ENCODE measurements at regions not wholly inside any gene's neighbourhood (a gene's known extent, or its start where the extent isn't known, plus 50 kb on each side); places are given as distances from the start of the nearest gene placed in this dataset.

- no peak overlapping the region for H3K27ac Mint-ChIP-seq
- WGBS (ENCODE audit: insufficient coverage), result no CpG with 5 or more reads among the region's 1 CpG
- TF ChIP-seq, protein P1, sequence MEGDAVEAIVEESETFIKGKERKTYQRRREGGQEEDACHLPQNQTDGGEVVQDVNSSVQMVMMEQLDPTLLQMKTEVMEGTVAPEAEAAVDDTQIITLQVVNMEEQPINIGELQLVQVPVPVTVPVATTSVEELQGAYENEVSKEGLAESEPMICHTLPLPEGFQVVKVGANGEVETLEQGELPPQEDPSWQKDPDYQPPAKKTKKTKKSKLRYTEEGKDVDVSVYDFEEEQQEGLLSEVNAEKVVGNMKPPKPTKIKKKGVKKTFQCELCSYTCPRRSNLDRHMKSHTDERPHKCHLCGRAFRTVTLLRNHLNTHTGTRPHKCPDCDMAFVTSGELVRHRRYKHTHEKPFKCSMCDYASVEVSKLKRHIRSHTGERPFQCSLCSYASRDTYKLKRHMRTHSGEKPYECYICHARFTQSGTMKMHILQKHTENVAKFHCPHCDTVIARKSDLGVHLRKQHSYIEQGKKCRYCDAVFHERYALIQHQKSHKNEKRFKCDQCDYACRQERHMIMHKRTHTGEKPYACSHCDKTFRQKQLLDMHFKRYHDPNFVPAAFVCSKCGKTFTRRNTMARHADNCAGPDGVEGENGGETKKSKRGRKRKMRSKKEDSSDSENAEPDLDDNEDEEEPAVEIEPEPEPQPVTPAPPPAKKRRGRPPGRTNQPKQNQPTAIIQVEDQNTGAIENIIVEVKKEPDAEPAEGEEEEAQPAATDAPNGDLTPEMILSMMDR (IDR thresholded peaks at IDR 0.05), result no peak
Observed at GRCh38 chr17:34090593-34090992, 164.5 kb upstream of the CCL2 start.

DNA sequence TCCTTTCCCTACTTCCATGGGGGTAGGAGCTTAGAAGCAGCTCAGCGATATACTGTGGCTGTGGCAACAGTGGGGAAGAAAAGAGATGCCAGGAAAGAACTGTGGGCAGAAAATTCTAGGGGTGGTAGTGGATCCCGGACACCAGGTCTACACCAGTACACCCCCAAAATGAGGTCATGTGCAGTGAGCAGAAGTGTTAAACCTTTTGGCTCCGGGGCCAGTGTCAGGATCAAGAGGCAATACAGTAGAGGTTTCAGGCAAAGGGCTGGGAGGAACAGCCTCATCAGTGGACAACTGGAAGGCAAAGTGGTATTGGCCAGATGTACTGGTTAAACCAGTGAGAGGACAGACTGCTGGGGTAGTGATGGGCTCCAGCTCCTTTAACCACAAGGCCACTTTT is 163.1 kb upstream of the CCL2 start:
- H3K4me1 Mint-ChIP-seq, result no peaks in the 10 kb centered on the region
- 100% methylated on average over 1 of the region's 3 CpGs for WGBS (ENCODE audit: insufficient coverage)
- no peaks in the 10 kb centered on the region for H3K9me3 ChIP-seq (replicated peaks in 1 of 2; ENCODE audit: control insufficient read depth in 1 of 2, insufficient read depth in 1 of 2, low read length in 2 of 2)
- H3K4me3 Mint-ChIP-seq, result no peak overlapping the region
- no peaks in the 10 kb centered on the region for H3K4me1 ChIP-seq (ENCODE audit: control insufficient read depth in 1 of 2, insufficient read depth in 2 of 2, low read length in 2 of 2)
- peaks cover 3 to 6% (median 4%) of the 10 kb centered on the region in 3 donors for H3K27me3 Mint-ChIP-seq (ENCODE audit: low read depth in 3 of 3)
- no peak overlapping the region for H3K27ac ChIP-seq (ENCODE audit: low read depth in 1 of 2, low read length in 2 of 2)
- H3K9ac ChIP-seq (ENCODE audit: insufficient read depth, low read length, poor library complexity, severe bottlenecking), result no peak overlapping the region
- intact Hi-C loops (cut with micrococcal nuclease), result no loop called here
- no peaks in the 10 kb centered on the region for H3K36me3 Mint-ChIP-seq
- H3K36me3 ChIP-seq (replicated peaks in 1 of 2; ENCODE audit: control insufficient read depth in 1 of 2, insufficient read depth in 2 of 2, low read length in 2 of 2), result no peaks in the 10 kb centered on the region
- peaks cover 0 to 9% (median 2%) of the 10 kb centered on the region in 7 donors for H3K9me3 Mint-ChIP-seq
- peak overlapping the region in 1 of 7 donors; percentile 45 for H3K27ac Mint-ChIP-seq
- no peaks in the 10 kb centered on the region for H4K20me1 ChIP-seq (ENCODE audit: insufficient read depth, low read length)
- no peaks in the 10 kb centered on the region for H3K79me2 ChIP-seq (ENCODE audit: insufficient read depth, low read length)
- TF ChIP-seq, protein P1 (IDR thresholded peaks at IDR 0.05), result no peak
- no peak overlapping the region for H3K4me2 ChIP-seq (replicated peaks; ENCODE audit: extremely low read depth, low read length, poor library complexity, severe bottlenecking)
- H3K27me3 ChIP-seq (ENCODE audit: control insufficient read depth in 2 of 2, insufficient read depth in 2 of 2, low read length in 2 of 2), result no peaks in the 10 kb centered on the region
- no peak overlapping the region for H2AFZ ChIP-seq (ENCODE audit: insufficient read depth, low read depth, low read length, poor library complexity, severe bottlenecking)
- H3K4me3 ChIP-seq (replicated peaks in 1 of 3; ENCODE audit: low read depth in 2 of 3, low read length in 3 of 3), result no peak overlapping the region
- DNase-seq, result no peak

More at GRCh38 chr17:34090593-34090992, 164.5 kb upstream of the CCL2 start:
- no peaks in the 10 kb centered on the region for H3K79me2 ChIP-seq (ENCODE audit: insufficient read depth, low read length)
- Mint-ChIP-seq H3K9me3 (peaks cover 0 to 9% (median 2%) of the 10 kb centered on the region in 7 donors), H3K27me3 (ENCODE audit: low read depth in 3 of 3) (peaks cover 3 to 6% (median 4%) of the 10 kb centered on the region in 3 donors), H3K36me3 (no peaks in the 10 kb centered on the region), H3K4me3 (no peak overlapping the region), H3K4me1 (no peaks in the 10 kb centered on the region)
- intact Hi-C loops (cut with micrococcal nuclease), result no loop called here
- H3K4me2 ChIP-seq (replicated peaks; ENCODE audit: extremely low read depth, low read length, poor library complexity, severe bottlenecking), result no peak overlapping the region
- no peak for DNase-seq
- H3K4me3 ChIP-seq (replicated peaks in 1 of 3; ENCODE audit: low read depth in 2 of 3, low read length in 3 of 3), result no peak overlapping the region
- no peaks in the 10 kb centered on the region for H3K9me3 ChIP-seq (replicated peaks in 1 of 2; ENCODE audit: control insufficient read depth in 1 of 2, insufficient read depth in 1 of 2, low read length in 2 of 2)
- no peaks in the 10 kb centered on the region for H3K36me3 ChIP-seq (replicated peaks in 1 of 2; ENCODE audit: control insufficient read depth in 1 of 2, insufficient read depth in 2 of 2, low read length in 2 of 2)
- H2AFZ ChIP-seq (ENCODE audit: insufficient read depth, low read depth, low read length, poor library complexity, severe bottlenecking), result no peak overlapping the region
- H3K27ac ChIP-seq (ENCODE audit: low read depth in 1 of 2, low read length in 2 of 2), result no peak overlapping the region
- H4K20me1 ChIP-seq (ENCODE audit: insufficient read depth, low read length), result no peaks in the 10 kb centered on the region
- H3K9ac ChIP-seq (ENCODE audit: insufficient read depth, low read length, poor library complexity, severe bottlenecking), result no peak overlapping the region
- no peaks in the 10 kb centered on the region for H3K27me3 ChIP-seq (ENCODE audit: control insufficient read depth in 2 of 2, insufficient read depth in 2 of 2, low read length in 2 of 2)
- H3K4me1 ChIP-seq (ENCODE audit: control insufficient read depth in 1 of 2, insufficient read depth in 2 of 2, low read length in 2 of 2), result no peaks in the 10 kb centered on the region

Measured in CD14-positive monocyte (primary cell).